T-helper 2 cell treated with Interferon-gamma antibody and Interleukin-4, amounts not matched to agents 5 μg/mL and 100 μg/mL, for 36 hours (primary cell): ENCODE measurements at regions not wholly inside any gene's neighbourhood (a gene's known extent, or its start where the extent isn't known, plus 50 kb on each side); places are given as distances from the start of the nearest gene placed in this dataset.

Source experiments
- DNase-seq: peaks from one replicate; pipeline ENCODE4 v3.0.0; 2021; ENCODE audit warnings: low spot score
- H3K27ac Mint-ChIP-seq: one replicate; pipeline ENCODE4 v1.8.0; 2021; ENCODE audit warnings: mild to moderate bottlenecking, mixed read lengths
- H3K27me3 Mint-ChIP-seq: one replicate; pipeline ENCODE4 v1.8.0; 2021; ENCODE audit warnings: low read depth, mixed read lengths
- H3K36me3 Mint-ChIP-seq: one replicate; pipeline ENCODE4 v1.8.0; 2021; ENCODE audit warnings: low read depth, mixed read lengths
- H3K4me1 Mint-ChIP-seq: one replicate; pipeline ENCODE4 v1.8.0; 2021; ENCODE audit warnings: low read depth, mixed read lengths
- H3K4me3 Mint-ChIP-seq: one replicate; pipeline ENCODE4 v1.8.0; 2022; ENCODE audit warnings: mild to moderate bottlenecking, moderate library complexity, mixed read lengths
- H3K9me3 Mint-ChIP-seq: one replicate; pipeline ENCODE4 v1.8.0; 2021; ENCODE audit warnings: mixed read lengths

DNA sequence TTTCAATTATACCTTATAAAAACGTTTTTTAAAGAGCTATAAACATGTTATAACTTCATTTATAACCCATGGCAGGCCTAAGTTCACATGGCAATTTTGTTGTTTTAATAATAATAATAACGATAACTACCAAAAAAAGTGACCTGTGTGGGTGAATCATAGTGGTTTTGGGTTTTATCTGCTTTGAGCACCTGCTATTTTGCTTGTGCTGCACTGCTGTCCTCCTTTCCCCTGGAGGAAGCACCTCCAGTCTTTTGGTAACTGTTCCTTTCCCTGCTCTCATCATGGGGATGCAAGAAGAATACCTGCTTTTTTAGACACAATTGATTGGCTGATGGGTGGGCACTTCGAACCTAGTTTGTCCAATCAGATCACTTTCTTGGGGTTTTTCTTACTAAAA lies 388.0 kb upstream of the TBL1XR1 start:
- no peaks in the 10 kb centered on the region for H3K36me3 Mint-ChIP-seq
- H3K27ac Mint-ChIP-seq: no peak overlapping the region
- peaks cover 10% of the 10 kb centered on the region for H3K4me1 Mint-ChIP-seq

GRCh38 chr3:177589041-177589650 lies 391.9 kb upstream of the TBL1XR1 start:
- no peak overlapping the region for H3K27ac Mint-ChIP-seq
- DNase-seq: no peak
- no peak overlapping the region for H3K4me3 Mint-ChIP-seq
- no peaks in the 10 kb centered on the region for H3K27me3 Mint-ChIP-seq
- H3K9me3 Mint-ChIP-seq: peaks cover 5% of the 10 kb centered on the region
- H3K4me1 Mint-ChIP-seq: peaks cover 28% of the 10 kb centered on the region
- H3K36me3 Mint-ChIP-seq: no peaks in the 10 kb centered on the region

More for the DNA sequence above, 388.0 kb upstream of the TBL1XR1 start:
- no peak overlapping the region for H3K4me3 Mint-ChIP-seq
- peaks cover 11% of the 10 kb centered on the region for H3K9me3 Mint-ChIP-seq
- no peaks in the 10 kb centered on the region for H3K27me3 Mint-ChIP-seq
- DNase-seq: no peak

GRCh38 chr3:177589911-177590381 lies 392.7 kb upstream of the TBL1XR1 start:
- no peaks in the 10 kb centered on the region for H3K36me3 Mint-ChIP-seq
- peaks cover 29% of the 10 kb centered on the region for H3K4me1 Mint-ChIP-seq
- peak overlapping the region; percentile 5 for H3K4me3 Mint-ChIP-seq
- H3K27me3 Mint-ChIP-seq: no peaks in the 10 kb centered on the region
- no peak overlapping the region for H3K27ac Mint-ChIP-seq
- H3K9me3 Mint-ChIP-seq: peaks cover 5% of the 10 kb centered on the region
- peak; percentile 10 for DNase-seq

GRCh38 chr3:177590826-177591225 lies 393.5 kb upstream of the TBL1XR1 start:
- H3K4me3 Mint-ChIP-seq: peak overlapping the region; percentile 63
- DNase-seq: no peak
- H3K27me3 Mint-ChIP-seq: no peaks in the 10 kb centered on the region
- H3K36me3 Mint-ChIP-seq: no peaks in the 10 kb centered on the region
- peaks cover 5% of the 10 kb centered on the region for H3K9me3 Mint-ChIP-seq
- peaks cover 34% of the 10 kb centered on the region for H3K4me1 Mint-ChIP-seq
- peak overlapping the region; percentile 74 for H3K27ac Mint-ChIP-seq

- peaks cover 40% of the 10 kb centered on the region for H3K4me1 Mint-ChIP-seq
- no peak for DNase-seq
- H3K9me3 Mint-ChIP-seq: peaks cover 5% of the 10 kb centered on the region
- no peak overlapping the region for H3K27ac Mint-ChIP-seq
- H3K36me3 Mint-ChIP-seq: no peaks in the 10 kb centered on the region
- no peaks in the 10 kb centered on the region for H3K27me3 Mint-ChIP-seq
- no peak overlapping the region for H3K4me3 Mint-ChIP-seq
Measured at GRCh38 chr3:177591379-177591778, 394.1 kb upstream of the TBL1XR1 start.

GRCh38 chr3:177594096-177594495 lies 396.8 kb upstream of the TBL1XR1 start:
- no peaks in the 10 kb centered on the region for H3K27me3 Mint-ChIP-seq
- peaks cover 2% of the 10 kb centered on the region for H3K36me3 Mint-ChIP-seq
- peaks cover 65% of the 10 kb centered on the region for H3K4me1 Mint-ChIP-seq
- peaks cover 2% of the 10 kb centered on the region for H3K9me3 Mint-ChIP-seq
- no peak overlapping the region for H3K4me3 Mint-ChIP-seq
- no peak for DNase-seq
- H3K27ac Mint-ChIP-seq: no peak overlapping the region

DNA sequence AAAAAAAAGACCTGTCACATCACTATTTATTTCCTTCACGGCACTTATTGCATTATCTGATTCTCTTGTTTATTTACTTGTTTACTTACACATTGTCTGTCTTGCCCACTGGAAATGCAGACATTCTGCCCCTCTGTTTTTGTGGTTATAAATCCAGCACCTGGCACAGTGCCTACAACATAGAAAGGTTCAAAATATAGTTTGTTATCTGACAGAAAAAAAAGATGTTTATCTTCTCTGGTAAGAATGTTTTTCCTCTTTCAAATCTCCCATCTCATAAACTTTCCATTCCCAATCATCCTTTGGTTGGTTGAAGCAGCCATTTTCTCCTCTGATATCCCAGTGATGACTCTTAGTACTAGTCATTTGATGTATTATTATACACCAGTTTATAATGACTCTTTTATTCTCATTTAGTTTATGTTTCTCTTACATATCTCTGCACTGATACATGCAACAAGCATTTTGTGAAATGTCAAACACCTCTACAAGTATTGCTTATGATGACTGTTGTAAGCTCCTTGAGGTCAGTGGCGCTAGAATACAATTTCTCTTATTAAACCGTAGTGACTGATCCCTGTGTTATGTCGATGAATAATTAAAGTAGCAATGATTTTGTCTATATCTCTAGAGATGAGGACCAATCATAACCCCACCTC lies 398.4 kb upstream of the TBL1XR1 start:
- peaks cover 6% of the 10 kb centered on the region for H3K9me3 Mint-ChIP-seq
- no peaks in the 10 kb centered on the region for H3K27me3 Mint-ChIP-seq
- H3K27ac Mint-ChIP-seq: no peak overlapping the region
- peaks cover 61% of the 10 kb centered on the region for H3K4me1 Mint-ChIP-seq
- H3K4me3 Mint-ChIP-seq: no peak overlapping the region
- DNase-seq: no peak
- peaks cover 7% of the 10 kb centered on the region for H3K36me3 Mint-ChIP-seq

GRCh38 chr3:177596248-177596815 lies 399.1 kb upstream of the TBL1XR1 start:
- H3K9me3 Mint-ChIP-seq: peaks cover 6% of the 10 kb centered on the region
- H3K4me1 Mint-ChIP-seq: peaks cover 60% of the 10 kb centered on the region
- no peaks in the 10 kb centered on the region for H3K27me3 Mint-ChIP-seq
- no peak overlapping the region for H3K27ac Mint-ChIP-seq
- no peak for DNase-seq
- peak overlapping the region; percentile 22 for H3K4me3 Mint-ChIP-seq
- peaks cover 7% of the 10 kb centered on the region for H3K36me3 Mint-ChIP-seq

GRCh38 chr3:177596816-177597271 lies 399.6 kb upstream of the TBL1XR1 start:
- Mint-ChIP-seq H3K9me3 (peaks cover 6% of the 10 kb centered on the region), H3K4me1 (peaks cover 58% of the 10 kb centered on the region), H3K27ac (peak overlapping the region; percentile 90), H3K4me3 (peak overlapping the region; percentile 71), H3K27me3 (no peaks in the 10 kb centered on the region), H3K36me3 (peaks cover 7% of the 10 kb centered on the region)
- no peak for DNase-seq

DNA sequence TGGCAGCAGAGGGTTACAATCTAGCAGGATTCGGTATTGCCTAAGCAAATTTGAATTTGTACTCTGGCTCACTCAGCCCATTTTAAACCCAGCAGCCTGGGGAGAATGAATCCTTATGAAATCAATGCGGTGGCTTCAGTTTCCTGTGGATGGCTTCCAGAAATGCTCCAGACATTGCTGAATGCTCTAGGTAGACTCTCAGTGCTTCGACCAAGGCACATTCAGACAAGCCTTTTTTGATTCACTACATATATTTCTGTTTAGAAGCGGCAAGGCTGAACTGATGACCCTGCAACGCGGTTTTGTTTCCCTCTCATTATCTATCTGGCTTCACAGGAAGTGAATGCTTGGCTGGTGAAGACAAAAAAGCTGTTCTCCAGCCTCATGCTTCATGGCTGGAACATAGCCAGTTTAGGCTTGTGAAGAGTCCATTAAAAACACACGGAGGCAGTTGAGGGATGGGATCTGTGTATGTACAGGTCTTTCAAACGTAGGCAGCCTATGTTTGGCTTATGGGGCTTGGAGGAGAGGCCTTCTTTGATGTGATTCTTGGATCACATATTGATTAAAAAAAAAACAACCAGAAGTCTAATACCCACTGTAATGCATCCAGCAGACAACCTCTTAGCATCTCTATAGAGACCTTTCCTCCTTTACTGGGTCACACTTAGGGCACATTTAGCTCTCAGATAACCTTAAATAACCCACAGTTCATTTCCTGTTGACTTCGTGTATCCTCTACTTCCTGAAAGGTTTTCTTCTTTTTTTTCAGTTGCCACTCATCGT lies 400.2 kb upstream of the TBL1XR1 start:
- Mint-ChIP-seq H3K27ac (peak overlapping the region; percentile 90), H3K9me3 (peaks cover 6% of the 10 kb centered on the region), H3K36me3 (peaks cover 7% of the 10 kb centered on the region), H3K4me3 (peak overlapping the region; percentile 71), H3K4me1 (peaks cover 58% of the 10 kb centered on the region), H3K27me3 (no peaks in the 10 kb centered on the region)
- peak; percentile 16 for DNase-seq

- peak overlapping the region; percentile 71 for H3K4me3 Mint-ChIP-seq
- H3K9me3 Mint-ChIP-seq: peaks cover 6% of the 10 kb centered on the region
- peaks cover 7% of the 10 kb centered on the region for H3K36me3 Mint-ChIP-seq
- no peak for DNase-seq
- H3K27ac Mint-ChIP-seq: peak overlapping the region; percentile 90
- no peaks in the 10 kb centered on the region for H3K27me3 Mint-ChIP-seq
- H3K4me1 Mint-ChIP-seq: peaks cover 61% of the 10 kb centered on the region
Measured at GRCh38 chr3:177598097-177598833, 401.0 kb upstream of the TBL1XR1 start.

GRCh38 chr3:177599326-177599725 lies 402.0 kb upstream of the TBL1XR1 start:
- Mint-ChIP-seq H3K27ac (no peak overlapping the region), H3K4me3 (no peak overlapping the region), H3K27me3 (no peaks in the 10 kb centered on the region), H3K4me1 (peaks cover 59% of the 10 kb centered on the region), H3K36me3 (peaks cover 8% of the 10 kb centered on the region), H3K9me3 (peaks cover 6% of the 10 kb centered on the region)
- no peak for DNase-seq

DNA sequence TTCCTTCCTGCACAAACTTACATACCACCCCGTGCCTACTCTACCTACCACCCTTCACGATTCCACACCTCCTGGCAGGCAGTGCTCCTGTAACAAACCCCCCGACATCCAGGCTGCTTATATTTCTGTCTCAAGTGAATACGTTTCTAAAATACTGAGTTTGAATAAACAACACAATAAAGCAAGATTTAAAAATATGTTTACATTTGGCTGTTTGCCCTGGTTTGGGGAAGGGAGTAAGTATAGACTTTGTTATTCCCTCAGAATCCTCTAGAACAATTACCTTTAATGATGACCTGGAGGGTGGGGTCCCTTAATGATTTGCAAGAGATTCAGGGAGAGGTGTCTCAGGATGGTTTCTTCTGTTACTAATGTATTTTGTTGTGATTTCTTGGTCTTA lies 402.6 kb upstream of the TBL1XR1 start:
- H3K27me3 Mint-ChIP-seq: no peaks in the 10 kb centered on the region
- DNase-seq: no peak
- H3K4me1 Mint-ChIP-seq: peaks cover 59% of the 10 kb centered on the region
- no peak overlapping the region for H3K4me3 Mint-ChIP-seq
- peaks cover 6% of the 10 kb centered on the region for H3K9me3 Mint-ChIP-seq
- H3K36me3 Mint-ChIP-seq: peaks cover 8% of the 10 kb centered on the region
- no peak overlapping the region for H3K27ac Mint-ChIP-seq
